Activated B cell treated with CpG ODN at 0.5 μM for 24 hours (primary cell): ENCODE measurements at regions not wholly inside any gene's neighbourhood (a gene's known extent, or its start where the extent isn't known, plus 50 kb on each side); places are given as distances from the start of the nearest gene placed in this dataset.

Experiments used
- ATAC-seq: fragments of 200-7000 bp; cut with Tn5 transposase; one replicate; pipeline ENCODE4 v1.10.0; 2021; ENCODE audit warnings: low read depth, mild to moderate bottlenecking, moderate library complexity
- CTCF ChIA-PET: fragments of 350-600 bp; sonication (Branson Sonifier 250); formaldehyde crosslinking; loops from one replicate; lab custom pipeline; 2021; ENCODE audit warnings: antibody characterized with exemption; lab: Charles Lee
- POLR2A ChIA-PET: fragments of 350-600 bp; sonication (Branson Sonifier 250); formaldehyde crosslinking; loops from one replicate; lab custom pipeline; 2021; ENCODE audit warnings: antibody characterized with exemption; lab: Charles Lee
- DNase-seq: peaks from one replicate; pipeline ENCODE4 v3.0.0; 2022
- H3K27ac Mint-ChIP-seq: one replicate; pipeline ENCODE4 v1.8.0; 2020; ENCODE audit warnings: mixed read lengths
- H3K27me3 Mint-ChIP-seq: one replicate; pipeline ENCODE4 v1.8.0; 2021; ENCODE audit warnings: mixed read lengths
- H3K36me3 Mint-ChIP-seq: one replicate; pipeline ENCODE4 v1.8.0; 2021; ENCODE audit warnings: low read depth, mixed read lengths
- H3K4me1 Mint-ChIP-seq: one replicate; pipeline ENCODE4 v1.8.0; 2021; ENCODE audit warnings: mixed read lengths
- H3K4me3 Mint-ChIP-seq: one replicate; pipeline ENCODE4 v1.8.0; 2020; ENCODE audit warnings: mild to moderate bottlenecking, mixed read lengths
- H3K9me3 Mint-ChIP-seq: one replicate; pipeline ENCODE4 v1.8.0; 2020; ENCODE audit warnings: mixed read lengths
- intact Hi-C: fragments of 100-400 bp; cut with micrococcal nuclease; formaldehyde crosslinking; loops from one replicate; pipeline ENCODE4 v1.15.1; 2024
- TF ChIP-seq, protein P1 (sequence below): fragments of 200-600 bp; IDR thresholded peaks from one replicate; pipeline ENCODE4 v1.8.0; 2022; ENCODE audit warnings: antibody characterized with exemption, mild to moderate bottlenecking

DNA sequence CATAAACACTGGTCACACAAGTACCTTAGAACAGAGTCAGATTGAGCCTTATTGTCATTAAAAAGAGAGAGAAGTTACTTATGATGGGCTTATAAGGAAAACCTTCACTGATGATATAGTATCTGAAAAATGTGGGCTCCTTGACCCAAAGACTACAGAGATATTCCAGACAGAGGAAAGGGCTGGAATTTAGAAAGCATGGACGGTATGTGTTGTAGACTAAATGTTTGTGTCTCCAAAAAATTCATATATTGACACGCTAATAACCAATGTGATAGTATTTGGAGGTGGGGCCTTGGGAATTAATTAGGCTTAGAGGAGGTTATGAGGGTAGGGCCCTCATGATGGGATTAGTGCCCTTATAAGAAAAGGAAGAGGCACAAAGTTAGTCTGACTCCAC lies 61.0 kb upstream of the DAZL start:
- H3K4me1 Mint-ChIP-seq: no peaks in the 10 kb centered on the region
- H3K4me3 Mint-ChIP-seq: no peak overlapping the region
- CTCF ChIA-PET: no interaction called here
- no peaks in the 10 kb centered on the region for H3K36me3 Mint-ChIP-seq
- no peak overlapping the region for H3K27ac Mint-ChIP-seq
- peaks cover 8% of the 10 kb centered on the region for H3K27me3 Mint-ChIP-seq
- TF ChIP-seq, protein P1, sequence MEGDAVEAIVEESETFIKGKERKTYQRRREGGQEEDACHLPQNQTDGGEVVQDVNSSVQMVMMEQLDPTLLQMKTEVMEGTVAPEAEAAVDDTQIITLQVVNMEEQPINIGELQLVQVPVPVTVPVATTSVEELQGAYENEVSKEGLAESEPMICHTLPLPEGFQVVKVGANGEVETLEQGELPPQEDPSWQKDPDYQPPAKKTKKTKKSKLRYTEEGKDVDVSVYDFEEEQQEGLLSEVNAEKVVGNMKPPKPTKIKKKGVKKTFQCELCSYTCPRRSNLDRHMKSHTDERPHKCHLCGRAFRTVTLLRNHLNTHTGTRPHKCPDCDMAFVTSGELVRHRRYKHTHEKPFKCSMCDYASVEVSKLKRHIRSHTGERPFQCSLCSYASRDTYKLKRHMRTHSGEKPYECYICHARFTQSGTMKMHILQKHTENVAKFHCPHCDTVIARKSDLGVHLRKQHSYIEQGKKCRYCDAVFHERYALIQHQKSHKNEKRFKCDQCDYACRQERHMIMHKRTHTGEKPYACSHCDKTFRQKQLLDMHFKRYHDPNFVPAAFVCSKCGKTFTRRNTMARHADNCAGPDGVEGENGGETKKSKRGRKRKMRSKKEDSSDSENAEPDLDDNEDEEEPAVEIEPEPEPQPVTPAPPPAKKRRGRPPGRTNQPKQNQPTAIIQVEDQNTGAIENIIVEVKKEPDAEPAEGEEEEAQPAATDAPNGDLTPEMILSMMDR: no peak
- H3K9me3 Mint-ChIP-seq: peaks cover 8% of the 10 kb centered on the region
- POLR2A ChIA-PET: no interaction called here
- intact Hi-C loops: no loop called here
- ATAC-seq: no peak
- no peak for DNase-seq

DNA sequence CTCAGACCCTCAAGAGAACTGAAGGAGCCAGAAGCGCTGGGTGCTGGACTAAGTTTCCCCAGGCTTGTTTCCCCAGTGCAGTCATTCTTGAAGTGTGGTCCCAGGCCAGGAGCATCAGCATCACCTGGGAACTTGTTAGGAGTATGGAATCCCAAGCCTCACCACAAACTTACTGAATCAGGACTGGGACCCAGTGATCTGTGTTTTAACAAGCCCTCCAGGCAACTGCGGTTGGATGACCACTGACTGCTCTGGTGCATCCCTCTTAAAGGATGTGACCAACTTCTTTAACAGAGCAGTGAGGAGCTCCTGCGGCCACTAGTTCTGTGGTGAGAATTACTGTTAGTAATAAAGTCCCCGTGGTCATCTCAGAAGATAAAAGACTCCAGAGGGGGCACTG lies 62.4 kb upstream of the DAZL start:
- no peaks in the 10 kb centered on the region for H3K36me3 Mint-ChIP-seq
- no peak for ATAC-seq
- H3K4me3 Mint-ChIP-seq: no peak overlapping the region
- TF ChIP-seq, protein P1: no peak
- no peaks in the 10 kb centered on the region for H3K9me3 Mint-ChIP-seq
- CTCF ChIA-PET: no interaction called here
- POLR2A ChIA-PET: no interaction called here
- intact Hi-C loops: no loop called here
- DNase-seq: no peak
- no peaks in the 10 kb centered on the region for H3K4me1 Mint-ChIP-seq
- H3K27me3 Mint-ChIP-seq: peaks cover 6% of the 10 kb centered on the region
- no peak overlapping the region for H3K27ac Mint-ChIP-seq

- no peak overlapping the region for H3K27ac Mint-ChIP-seq
- TF ChIP-seq, protein P1: no peak
- no peaks in the 10 kb centered on the region for H3K4me1 Mint-ChIP-seq
- intact Hi-C loops: no loop called here
- no peaks in the 10 kb centered on the region for H3K36me3 Mint-ChIP-seq
- CTCF ChIA-PET: no interaction called here
- peaks cover under 1% of the 10 kb centered on the region for H3K27me3 Mint-ChIP-seq
- DNase-seq (no peak), ATAC-seq (no peak)
- no peak overlapping the region for H3K4me3 Mint-ChIP-seq
- POLR2A ChIA-PET: no interaction called here
- no peaks in the 10 kb centered on the region for H3K9me3 Mint-ChIP-seq
Measured at GRCh38 chr3:16668776-16669545, 63.7 kb upstream of the DAZL start.

GRCh38 chr3:16670191-16670590 lies 65.0 kb upstream of the DAZL start:
- CTCF ChIA-PET: no interaction called here
- no peak for DNase-seq
- POLR2A ChIA-PET: no interaction called here
- TF ChIP-seq, protein P1: no peak
- no peak for ATAC-seq
- Mint-ChIP-seq H3K27me3 (no peaks in the 10 kb centered on the region), H3K4me1 (no peaks in the 10 kb centered on the region), H3K27ac (no peak overlapping the region), H3K9me3 (no peaks in the 10 kb centered on the region), H3K36me3 (no peaks in the 10 kb centered on the region), H3K4me3 (no peak overlapping the region)
- intact Hi-C loops: no loop called here

DNA sequence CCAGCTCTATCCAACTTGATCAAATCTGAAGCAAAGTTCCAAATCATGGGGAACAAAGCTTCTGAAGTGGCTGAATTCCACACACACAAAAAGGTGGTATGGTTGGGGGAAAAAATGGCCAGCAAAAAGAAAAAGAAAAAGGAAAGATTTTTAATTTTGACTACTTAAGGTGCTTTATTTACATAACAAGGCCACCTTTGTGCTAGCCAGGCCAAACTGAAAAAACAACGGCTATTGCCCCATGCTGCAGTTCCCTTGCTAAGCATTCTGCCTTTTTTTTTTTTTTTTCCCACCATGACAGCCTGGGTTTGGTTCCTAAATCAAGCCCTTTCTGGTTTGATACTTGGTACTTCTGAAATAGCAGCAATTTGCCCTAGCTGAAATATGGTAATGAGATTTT lies 66.5 kb upstream of the DAZL start:
- no peak for DNase-seq
- no peaks in the 10 kb centered on the region for H3K27me3 Mint-ChIP-seq
- ATAC-seq: no peak
- POLR2A ChIA-PET: no interaction called here
- CTCF ChIA-PET: no interaction called here
- H3K36me3 Mint-ChIP-seq: no peaks in the 10 kb centered on the region
- H3K4me1 Mint-ChIP-seq: no peaks in the 10 kb centered on the region
- H3K9me3 Mint-ChIP-seq: peaks cover 3% of the 10 kb centered on the region
- intact Hi-C loops: no loop called here
- no peak overlapping the region for H3K4me3 Mint-ChIP-seq
- TF ChIP-seq, protein P1: no peak
- H3K27ac Mint-ChIP-seq: no peak overlapping the region
